C4-2B (cell line): ENCODE measurements at regions not wholly inside any gene's neighbourhood (a gene's known extent, or its start where the extent isn't known, plus 50 kb on each side); places are given as distances from the start of the nearest gene placed in this dataset.

Experiments
- H3K27ac ChIP-seq: fragments of 450-650 bp; 2 replicates; pipeline ENCODE4 v1.5.1; 2017
- ZFX ChIP-seq: fragments of 450-650 bp; IDR thresholded peaks from 2 replicates; pipeline ENCODE4 v1.6.1; 2017
- TF ChIP-seq, protein P1 (sequence below): fragments of 450-650 bp; conservative IDR thresholded peaks from 2 replicates; pipeline ENCODE4 v1.5.1; 2017; ENCODE audit warnings: mild to moderate bottlenecking

- no peak for TF ChIP-seq ZFX
- TF ChIP-seq, protein P1, sequence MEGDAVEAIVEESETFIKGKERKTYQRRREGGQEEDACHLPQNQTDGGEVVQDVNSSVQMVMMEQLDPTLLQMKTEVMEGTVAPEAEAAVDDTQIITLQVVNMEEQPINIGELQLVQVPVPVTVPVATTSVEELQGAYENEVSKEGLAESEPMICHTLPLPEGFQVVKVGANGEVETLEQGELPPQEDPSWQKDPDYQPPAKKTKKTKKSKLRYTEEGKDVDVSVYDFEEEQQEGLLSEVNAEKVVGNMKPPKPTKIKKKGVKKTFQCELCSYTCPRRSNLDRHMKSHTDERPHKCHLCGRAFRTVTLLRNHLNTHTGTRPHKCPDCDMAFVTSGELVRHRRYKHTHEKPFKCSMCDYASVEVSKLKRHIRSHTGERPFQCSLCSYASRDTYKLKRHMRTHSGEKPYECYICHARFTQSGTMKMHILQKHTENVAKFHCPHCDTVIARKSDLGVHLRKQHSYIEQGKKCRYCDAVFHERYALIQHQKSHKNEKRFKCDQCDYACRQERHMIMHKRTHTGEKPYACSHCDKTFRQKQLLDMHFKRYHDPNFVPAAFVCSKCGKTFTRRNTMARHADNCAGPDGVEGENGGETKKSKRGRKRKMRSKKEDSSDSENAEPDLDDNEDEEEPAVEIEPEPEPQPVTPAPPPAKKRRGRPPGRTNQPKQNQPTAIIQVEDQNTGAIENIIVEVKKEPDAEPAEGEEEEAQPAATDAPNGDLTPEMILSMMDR: no peak; the same call in 1 of the 2 replicates
- H3K27ac ChIP-seq: no peak overlapping the region
Measured at GRCh38 chr13:91031508-91031907, 316.0 kb upstream of the MIR17HG start.

GRCh38 chr13:91032104-91032503, 315.4 kb upstream of the MIR17HG start:
- TF ChIP-seq, protein P1: no peak
- no peak for TF ChIP-seq ZFX
- H3K27ac ChIP-seq: no peak overlapping the region

- no peak for TF ChIP-seq ZFX
- TF ChIP-seq, protein P1: no peak
Measured at GRCh38 chr13:91036886-91037285, 310.6 kb upstream of the MIR17HG start.

GRCh38 chr13:91042870-91043269, 304.6 kb upstream of the MIR17HG start:
- no peak overlapping the region for H3K27ac ChIP-seq
- TF ChIP-seq, protein P1: no peak
- TF ChIP-seq ZFX: no peak

More at GRCh38 chr13:91036886-91037285, 310.6 kb upstream of the MIR17HG start:
- H3K27ac ChIP-seq: no peak overlapping the region

- no peak overlapping the region for H3K27ac ChIP-seq
- TF ChIP-seq ZFX: no peak
- TF ChIP-seq, protein P1: peak; percentile 86
Measured at GRCh38 chr13:91045351-91046034, 302.0 kb upstream of the MIR17HG start.

GRCh38 chr13:91046715-91047327, 300.7 kb upstream of the MIR17HG start:
- TF ChIP-seq, protein P1: no peak
- TF ChIP-seq ZFX: no peak
- no peak overlapping the region for H3K27ac ChIP-seq

DNA sequence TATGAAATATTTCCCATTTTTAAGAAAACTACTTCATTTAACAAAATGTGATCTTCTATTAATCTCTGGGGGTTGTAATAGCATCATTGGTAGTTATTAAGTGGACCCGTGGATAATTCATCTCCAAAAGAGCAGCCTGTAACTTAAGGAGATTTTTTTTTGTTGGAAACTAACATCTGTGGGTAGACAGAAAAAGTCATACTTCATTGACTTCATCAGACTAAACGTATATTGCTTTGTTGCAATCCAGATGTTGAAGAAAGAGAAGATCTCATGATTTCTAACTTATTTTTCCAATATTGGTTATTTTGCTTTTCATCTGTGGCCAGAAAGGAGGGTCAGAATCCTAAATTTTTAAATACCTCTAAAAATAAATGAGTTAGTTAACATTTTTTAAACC, 296.5 kb upstream of the MIR17HG start:
- no peak overlapping the region for H3K27ac ChIP-seq
- TF ChIP-seq, protein P1: no peak
- TF ChIP-seq ZFX: no peak
